ENCODE measurements at regions not wholly inside any gene's neighbourhood (a gene's known extent, or its start where the extent isn't known, plus 50 kb on each side); places are given as distances from the start of the nearest gene placed in this dataset.
A peak's percentile ranks its signal among the peaks of the same experiment; 100 is the strongest.
"Not testable (repeated sequence)": the region's sequence is repeated elsewhere in the genome, so short reads cannot be mapped to it uniquely, and the experiment has no call there.

GRCh38 chr3:71973274-71974030, 188.5 kb upstream of the PROK2 start:
- DNase-seq = no peak

- no peak for DNase-seq
These were observed 187.1 kb upstream of the PROK2 start for GRCh38 chr3:71972031-71972430.

- DNase-seq = no peak
These were observed 183.6 kb upstream of the PROK2 start for GRCh38 chr3:71968544-71968943.

- no peak for DNase-seq
These were observed 181.2 kb upstream of the PROK2 start for GRCh38 chr3:71966185-71966584.

- no peak for DNase-seq
These were observed 179.2 kb upstream of the PROK2 start for GRCh38 chr3:71964170-71964569.

GRCh38 chr3:71962561-71963240, 177.8 kb upstream of the PROK2 start:
- no peak for DNase-seq

GRCh38 chr3:71961891-71962290, 176.9 kb upstream of the PROK2 start:
- no peak for DNase-seq

- DNase-seq = no peak
These were observed 176.4 kb upstream of the PROK2 start for GRCh38 chr3:71961378-71961777.

- no peak for DNase-seq
These were observed 173.6 kb upstream of the PROK2 start for GRCh38 chr3:71958533-71958932.

- DNase-seq = no peak
These were observed 171.8 kb upstream of the PROK2 start for GRCh38 chr3:71956716-71957115.

- DNase-seq = no peak
These were observed 171.1 kb upstream of the PROK2 start for GRCh38 chr3:71956069-71956340.

- peak; percentile 22 for DNase-seq
These were observed 170.5 kb upstream of the PROK2 start for GRCh38 chr3:71955240-71956068.

GRCh38 chr3:71951842-71952241, 166.9 kb upstream of the PROK2 start:
- no peak for DNase-seq

GRCh38 chr3:71951361-71951760, 166.4 kb upstream of the PROK2 start:
- DNase-seq = no peak

GRCh38 chr3:71949442-71949841, 164.5 kb upstream of the PROK2 start:
- DNase-seq = no peak

- DNase-seq = no peak
These were observed 159.6 kb upstream of the PROK2 start for GRCh38 chr3:71944482-71945065.

GRCh38 chr3:71942432-71943187, 157.7 kb upstream of the PROK2 start:
- no peak for DNase-seq

- no peak for DNase-seq
These were observed 155.5 kb upstream of the PROK2 start for GRCh38 chr3:71940486-71940885.

GRCh38 chr3:71938081-71938480, 153.1 kb upstream of the PROK2 start:
- DNase-seq = not testable (repeated sequence)

- DNase-seq = no peak
These were observed 151.7 kb upstream of the PROK2 start for GRCh38 chr3:71936681-71937080.

- no peak for DNase-seq
These were observed 149.7 kb upstream of the PROK2 start for GRCh38 chr3:71934520-71935270.

- DNase-seq = no peak
These were observed 147.0 kb upstream of the PROK2 start for GRCh38 chr3:71931922-71932321.

Data from CD4-positive, alpha-beta T cell treated with Interleukin-17A for 4 hours (primary cell).